ENCODE measurements at regions not wholly inside any gene's neighbourhood (a gene's known extent, or its start where the extent isn't known, plus 50 kb on each side); places are given as distances from the start of the nearest gene placed in this dataset.

DNA sequence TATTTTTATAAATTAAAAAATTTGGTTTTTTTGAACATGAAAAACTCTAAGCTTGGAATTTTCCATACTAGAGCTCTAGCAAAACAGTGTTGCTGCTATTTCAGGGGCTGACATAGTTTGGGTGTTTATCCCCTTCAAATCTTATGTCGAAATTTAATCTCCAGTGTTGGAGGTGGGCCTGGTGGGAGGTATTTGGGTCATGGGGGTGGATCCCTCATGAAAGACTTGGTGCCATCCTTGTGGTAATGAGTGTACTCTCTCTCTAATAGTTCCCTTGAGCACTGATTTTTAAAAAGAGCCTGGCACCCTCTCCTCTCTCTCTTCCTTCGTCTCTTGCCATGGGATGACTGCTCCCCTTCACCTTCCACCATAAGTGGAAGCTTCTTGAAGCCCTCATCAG lies 244.6 kb upstream of the UBE2E3 start:
- no peaks in the 10 kb centered on the region for H3K36me3 ChIP-seq
- H3K9me3 ChIP-seq = no peaks in the 10 kb centered on the region
- H3K4me1 ChIP-seq (replicated peaks) = no peaks in the 10 kb centered on the region
- H3K27me3 ChIP-seq (replicated peaks; ENCODE audit: insufficient read depth) = no peaks in the 10 kb centered on the region
- DNase-seq (ENCODE audit: low spot score) = no peak
- intact Hi-C loops (cut with DNase I) = no loop called here
- TF ChIP-seq POLR2A (IDR thresholded peaks at IDR 0.05) (no peak), POLR2AphosphoS5 (IDR thresholded peaks at IDR 0.05) (no peak)
- TF ChIP-seq, protein P1, sequence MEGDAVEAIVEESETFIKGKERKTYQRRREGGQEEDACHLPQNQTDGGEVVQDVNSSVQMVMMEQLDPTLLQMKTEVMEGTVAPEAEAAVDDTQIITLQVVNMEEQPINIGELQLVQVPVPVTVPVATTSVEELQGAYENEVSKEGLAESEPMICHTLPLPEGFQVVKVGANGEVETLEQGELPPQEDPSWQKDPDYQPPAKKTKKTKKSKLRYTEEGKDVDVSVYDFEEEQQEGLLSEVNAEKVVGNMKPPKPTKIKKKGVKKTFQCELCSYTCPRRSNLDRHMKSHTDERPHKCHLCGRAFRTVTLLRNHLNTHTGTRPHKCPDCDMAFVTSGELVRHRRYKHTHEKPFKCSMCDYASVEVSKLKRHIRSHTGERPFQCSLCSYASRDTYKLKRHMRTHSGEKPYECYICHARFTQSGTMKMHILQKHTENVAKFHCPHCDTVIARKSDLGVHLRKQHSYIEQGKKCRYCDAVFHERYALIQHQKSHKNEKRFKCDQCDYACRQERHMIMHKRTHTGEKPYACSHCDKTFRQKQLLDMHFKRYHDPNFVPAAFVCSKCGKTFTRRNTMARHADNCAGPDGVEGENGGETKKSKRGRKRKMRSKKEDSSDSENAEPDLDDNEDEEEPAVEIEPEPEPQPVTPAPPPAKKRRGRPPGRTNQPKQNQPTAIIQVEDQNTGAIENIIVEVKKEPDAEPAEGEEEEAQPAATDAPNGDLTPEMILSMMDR (IDR thresholded peaks at IDR 0.05) = no peak
- 82% methylated on average over 2 of the region's 2 CpGs for WGBS
- no peak overlapping the region for H3K27ac ChIP-seq
- no peak overlapping the region for H3K4me3 ChIP-seq

- TF ChIP-seq POLR2AphosphoS5 (IDR thresholded peaks at IDR 0.05) (no peak), POLR2A (IDR thresholded peaks at IDR 0.05) (no peak)
- TF ChIP-seq, protein P1 (IDR thresholded peaks at IDR 0.05) = no peak
- Histone ChIP-seq H3K36me3 (no peaks in the 10 kb centered on the region), H3K27ac (no peak overlapping the region), H3K27me3 (replicated peaks; ENCODE audit: insufficient read depth) (no peaks in the 10 kb centered on the region), H3K4me3 (no peak overlapping the region), H3K4me1 (replicated peaks) (no peaks in the 10 kb centered on the region), H3K9me3 (no peaks in the 10 kb centered on the region)
- DNase-seq (ENCODE audit: low spot score) = no peak
- intact Hi-C loops (cut with DNase I) = no loop called here
Observed at GRCh38 chr2:180734382-180734781, 246.0 kb upstream of the UBE2E3 start.

- no peaks in the 10 kb centered on the region for H3K27me3 ChIP-seq (replicated peaks; ENCODE audit: insufficient read depth)
- no peak for DNase-seq (ENCODE audit: low spot score)
- intact Hi-C loops (cut with DNase I) = no loop called here
- no peak for TF ChIP-seq POLR2A (IDR thresholded peaks at IDR 0.05)
- TF ChIP-seq, protein P1 (IDR thresholded peaks at IDR 0.05) = no peak
- no peak for TF ChIP-seq POLR2AphosphoS5 (IDR thresholded peaks at IDR 0.05)
- 86% methylated on average over 1 of the region's 1 CpG for WGBS
- H3K9me3 ChIP-seq = no peaks in the 10 kb centered on the region
- no peaks in the 10 kb centered on the region for H3K4me1 ChIP-seq (replicated peaks)
- H3K36me3 ChIP-seq = no peaks in the 10 kb centered on the region
- no peak overlapping the region for H3K4me3 ChIP-seq
- no peak overlapping the region for H3K27ac ChIP-seq
Observed at GRCh38 chr2:180733330-180733729, 247.1 kb upstream of the UBE2E3 start.

- TF ChIP-seq, protein P1 (IDR thresholded peaks at IDR 0.05) = no peak
- TF ChIP-seq POLR2A (IDR thresholded peaks at IDR 0.05) (no peak), POLR2AphosphoS5 (IDR thresholded peaks at IDR 0.05) (no peak)
- H3K36me3 ChIP-seq = no peaks in the 10 kb centered on the region
- no peak for DNase-seq (ENCODE audit: low spot score)
- 93% methylated on average over 3 of the region's 3 CpGs for WGBS
- no peaks in the 10 kb centered on the region for H3K9me3 ChIP-seq
- no peak overlapping the region for H3K27ac ChIP-seq
- H3K27me3 ChIP-seq (replicated peaks; ENCODE audit: insufficient read depth) = no peaks in the 10 kb centered on the region
- intact Hi-C loops (cut with DNase I) = no loop called here
- H3K4me1 ChIP-seq (replicated peaks) = no peaks in the 10 kb centered on the region
- no peak overlapping the region for H3K4me3 ChIP-seq
Observed at GRCh38 chr2:180732337-180732736, 248.1 kb upstream of the UBE2E3 start.

DNA sequence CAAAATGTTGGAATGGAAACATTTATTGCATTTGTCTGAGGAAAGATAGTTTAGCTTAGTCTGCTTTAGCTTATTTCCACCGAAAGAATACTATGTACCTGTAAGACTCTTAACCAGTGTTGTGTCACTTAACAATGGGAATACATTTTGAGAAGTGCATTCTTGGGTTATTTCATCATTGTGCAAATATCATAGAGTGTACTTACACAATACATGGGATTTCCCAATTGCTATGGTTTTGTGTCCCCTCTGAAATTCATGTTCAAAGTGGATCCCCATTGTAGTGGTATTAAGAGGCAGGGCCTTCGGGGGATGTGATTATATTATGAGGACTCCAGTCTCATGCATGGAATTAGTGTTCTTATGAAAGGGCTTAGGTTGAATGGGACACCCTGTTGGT lies 249.4 kb upstream of the UBE2E3 start:
- Histone ChIP-seq H3K4me3 (no peak overlapping the region), H3K27ac (no peak overlapping the region), H3K36me3 (no peaks in the 10 kb centered on the region), H3K9me3 (no peaks in the 10 kb centered on the region), H3K27me3 (replicated peaks; ENCODE audit: insufficient read depth) (no peaks in the 10 kb centered on the region), H3K4me1 (replicated peaks) (no peaks in the 10 kb centered on the region)
- intact Hi-C loops (cut with DNase I) = no loop called here
- 78% methylated on average over 2 of the region's 2 CpGs for WGBS
- no peak for DNase-seq (ENCODE audit: low spot score)
- no peak for TF ChIP-seq POLR2AphosphoS5 (IDR thresholded peaks at IDR 0.05)
- TF ChIP-seq POLR2A (IDR thresholded peaks at IDR 0.05) = no peak
- TF ChIP-seq, protein P1 (IDR thresholded peaks at IDR 0.05) = no peak
